Keratinocyte (primary cell): ENCODE measurements at regions not wholly inside any gene's neighbourhood (a gene's known extent, or its start where the extent isn't known, plus 50 kb on each side); places are given as distances from the start of the nearest gene placed in this dataset.

Experiments
- DNase-seq: peaks from one replicate; pipeline ENCODE4 v3.0.0-alpha.2; 2011; ENCODE audit warnings: low read depth, missing footprints, low spot score
- FAIRE-seq: peaks from 2 replicates; lab custom pipeline; 2011; peaks lifted over from hg19 to GRCh38; lab: Jason Lieb, UNC
- H2AFZ ChIP-seq: 2 replicates; pipeline ENCODE4 v1.6.0; 2012; ENCODE audit warnings: low read length, control low read depth, inconsistent platforms; ENCODE audit not compliant: control insufficient read depth
- H3K27ac ChIP-seq: 2 replicates; pipeline ENCODE4 v1.5.1; 2011; ENCODE audit warnings: low read length; ENCODE audit not compliant: control insufficient read depth, insufficient read depth
- H3K27me3 ChIP-seq: 3 replicates; pipeline ENCODE4 v1.6.0; 2011; ENCODE audit warnings: low read length; ENCODE audit not compliant: control insufficient read depth, insufficient read depth; ENCODE audit errors: extremely low read depth
- H3K36me3 ChIP-seq, 2 experiments: 2 replicates in 1 of 2; 3 replicates in 1 of 2; pipeline ENCODE4 v1.5.1; 2011; ENCODE audit warnings: low read length in 2 of 2, mild to moderate bottlenecking in 1 of 2; ENCODE audit not compliant: control insufficient read depth in 2 of 2, insufficient read depth in 2 of 2; ENCODE audit errors: extremely low read depth in 1 of 2
- H3K4me1 ChIP-seq: 3 replicates; pipeline ENCODE4 v1.5.1; 2011; ENCODE audit warnings: low read length; ENCODE audit not compliant: control insufficient read depth, insufficient read depth; ENCODE audit errors: extremely low read depth
- H3K4me2 ChIP-seq: 3 replicates; pipeline ENCODE4 v1.6.0; 2011; ENCODE audit warnings: low read depth, low read length; ENCODE audit not compliant: control insufficient read depth, insufficient read depth; ENCODE audit errors: extremely low read depth
- H3K4me3 ChIP-seq, 3 experiments: fragments of 200-600 bp in 1 of 3; sonication (generic) in 1 of 3; 2 replicates in 2 of 3; 3 replicates in 1 of 3; pipeline ENCODE4 v1.5.1; 2011 to 2016; ENCODE audit warnings: low read length in 3 of 3, mild to moderate bottlenecking in 3 of 3, control low read depth in 2 of 3, inconsistent platforms in 1 of 3, low read depth in 1 of 3, mixed read lengths in 1 of 3, mixed run types in 1 of 3, moderate library complexity in 1 of 3; ENCODE audit not compliant: control insufficient read depth in 2 of 3, insufficient read depth in 2 of 3; ENCODE audit errors: extremely low read depth in 1 of 3
- H3K79me2 ChIP-seq: 2 replicates; pipeline ENCODE4 v1.6.0; 2012; ENCODE audit warnings: low read length; ENCODE audit not compliant: control insufficient read depth, insufficient read depth
- H3K9ac ChIP-seq: 3 replicates; pipeline ENCODE4 v1.6.0; 2011; ENCODE audit warnings: low read length; ENCODE audit not compliant: control insufficient read depth, insufficient read depth; ENCODE audit errors: extremely low read depth
- H3K9me1 ChIP-seq: 3 replicates; pipeline ENCODE4 v1.6.0; 2011; ENCODE audit warnings: low read length; ENCODE audit not compliant: control insufficient read depth, insufficient read depth; ENCODE audit errors: extremely low read depth
- H3K9me3 ChIP-seq: 2 replicates; pipeline ENCODE4 v1.5.1; 2012; ENCODE audit warnings: low read depth, low read length; ENCODE audit not compliant: control insufficient read depth
- H4K20me1 ChIP-seq: 3 replicates; pipeline ENCODE4 v1.6.0; 2011; ENCODE audit warnings: low read length; ENCODE audit not compliant: control insufficient read depth, insufficient read depth; ENCODE audit errors: extremely low read depth
- CTCF ChIP-seq, 3 experiments: IDR thresholded peaks in 1 of 3; conservative IDR thresholded peaks in 1 of 3; optimal IDR thresholded peaks in 1 of 3; 2 replicates in 2 of 3; 3 replicates in 1 of 3; pipeline versions ENCODE3 to v1.5.1; 2011; ENCODE audit warnings: low read length in 3 of 3, mild to moderate bottlenecking in 3 of 3, moderate library complexity in 2 of 3, control low read depth in 1 of 3, inconsistent platforms in 1 of 3; ENCODE audit not compliant: insufficient read depth in 2 of 3; ENCODE audit errors: extremely low read depth in 1 of 3
- EZH2 ChIP-seq: IDR thresholded peaks from one replicate; pipeline ENCODE4 v1.6.1; 2012; ENCODE audit warnings: inconsistent platforms, mild to moderate bottlenecking, low read length, moderate library complexity
- dilution Hi-C: fragments of 300-500 bp; cut with MboI; formaldehyde crosslinking; loops from one replicate; pipeline ENCODE4 v1.7.0; 2020; ENCODE audit warnings: low sequenced_read_pairs; ENCODE audit not compliant: extremely low pct_ligation_motif_present

GRCh38 chr5:52531105-52531504 is 256.6 kb upstream of the ITGA1 start:
- H3K4me3 ChIP-seq, result no peak overlapping the region
- no peaks in the 10 kb centered on the region for H3K4me1 ChIP-seq
- no peak overlapping the region for H3K9ac ChIP-seq
- dilution Hi-C loops, result no loop called here
- no peaks in the 10 kb centered on the region for H4K20me1 ChIP-seq
- no peak overlapping the region for H3K27ac ChIP-seq
- no peaks in the 10 kb centered on the region for H3K9me3 ChIP-seq
- no peaks in the 10 kb centered on the region for H3K36me3 ChIP-seq
- DNase-seq (no peak), FAIRE-seq (no peak)
- no peaks in the 10 kb centered on the region for H3K9me1 ChIP-seq
- no peak overlapping the region for H3K4me2 ChIP-seq
- H3K27me3 ChIP-seq, result no peaks in the 10 kb centered on the region
- TF ChIP-seq CTCF (optimal IDR thresholded peaks at IDR 0.05 in 1 of 3, IDR thresholded peaks at IDR 0.05 in 1 of 3, conservative IDR thresholded peaks at IDR 0.05 in 1 of 3; ENCODE audit: extremely low read depth in 1 of 3, insufficient read depth in 2 of 3, low read length in 3 of 3), result no peak
- no peak for TF ChIP-seq EZH2
- H2AFZ ChIP-seq, result no peak overlapping the region
- no peaks in the 10 kb centered on the region for H3K79me2 ChIP-seq

DNA sequence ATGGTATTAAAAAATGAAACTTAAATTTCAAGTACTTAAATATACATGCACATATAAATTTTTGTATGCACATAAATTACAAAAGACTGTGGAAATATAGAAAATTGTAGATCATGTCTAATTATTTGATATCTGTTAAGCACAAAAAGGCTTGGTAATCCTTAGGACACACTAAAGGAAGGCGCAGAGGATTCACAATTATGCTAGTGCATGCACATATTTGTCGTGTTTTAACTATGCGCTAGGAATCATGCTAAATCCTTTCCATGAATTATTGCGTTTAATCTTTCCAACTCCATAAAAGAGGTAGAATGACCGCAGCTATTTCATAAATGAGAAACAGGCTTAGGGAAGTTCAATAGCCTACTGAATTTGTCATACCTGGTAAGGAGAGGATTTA is 244.1 kb upstream of the ITGA1 start:
- DNase-seq, result no peak
- no peaks in the 10 kb centered on the region for H3K9me3 ChIP-seq
- no peaks in the 10 kb centered on the region for H3K27me3 ChIP-seq
- no peak overlapping the region for H2AFZ ChIP-seq
- TF ChIP-seq EZH2 (no peak), CTCF (optimal IDR thresholded peaks at IDR 0.05 in 1 of 3, IDR thresholded peaks at IDR 0.05 in 1 of 3, conservative IDR thresholded peaks at IDR 0.05 in 1 of 3; ENCODE audit: extremely low read depth in 1 of 3, insufficient read depth in 2 of 3, low read length in 3 of 3) (no peak)
- H3K4me1 ChIP-seq, result no peaks in the 10 kb centered on the region
- H3K9me1 ChIP-seq, result no peaks in the 10 kb centered on the region
- FAIRE-seq, result no peak
- H3K36me3 ChIP-seq, result no peaks in the 10 kb centered on the region
- no peak overlapping the region for H3K27ac ChIP-seq
- H3K4me2 ChIP-seq, result no peak overlapping the region
- no peak overlapping the region for H3K4me3 ChIP-seq
- no peak overlapping the region for H3K9ac ChIP-seq
- no peaks in the 10 kb centered on the region for H3K79me2 ChIP-seq
- H4K20me1 ChIP-seq, result no peaks in the 10 kb centered on the region
- dilution Hi-C loops, result no loop called here
